ENCODE measurements at regions not wholly inside any gene's neighbourhood (a gene's known extent, or its start where the extent isn't known, plus 50 kb on each side); places are given as distances from the start of the nearest gene placed in this dataset.

GRCh38 chr5:88999853-89000252 lies 116.9 kb upstream of the MEF2C start:
- no peak for TF ChIP-seq ZNF274 (IDR thresholded peaks at IDR 0.05; ENCODE audit: low read depth, low read length)
- TF ChIP-seq SUZ12 (IDR thresholded peaks at IDR 0.05; ENCODE audit: extremely low read depth, insufficient read depth, insufficient read length), result no peak
- TF ChIP-seq YY1 (IDR thresholded peaks at IDR 0.05; ENCODE audit: insufficient read depth, insufficient read length), result no peak

All from NT2/D1 (cell line).